ENCODE measurements at regions not wholly inside any gene's neighbourhood (a gene's known extent, or its start where the extent isn't known, plus 50 kb on each side); places are given as distances from the start of the nearest gene placed in this dataset.

- H3K4me3 ChIP-seq = no peak overlapping the region
- no peaks in the 10 kb centered on the region for H3K36me3 ChIP-seq
- no peaks in the 10 kb centered on the region for H3K27me3 ChIP-seq
- no peak for DNase-seq (ENCODE audit: low read depth in 1 of 2, low spot score in 1 of 2)
- no peak for TF ChIP-seq CTCF (IDR thresholded peaks at IDR 0.05; ENCODE audit: low read depth, low read length)
- H3K9me3 ChIP-seq (ENCODE audit: low read depth) = no peaks in the 10 kb centered on the region
- no peak overlapping the region for H3K27ac ChIP-seq
- H3K4me1 ChIP-seq (ENCODE audit: low read depth) = no peaks in the 10 kb centered on the region
Observed at GRCh38 chr6:118394106-118394505, 154.0 kb upstream of the PLN start.

DNA sequence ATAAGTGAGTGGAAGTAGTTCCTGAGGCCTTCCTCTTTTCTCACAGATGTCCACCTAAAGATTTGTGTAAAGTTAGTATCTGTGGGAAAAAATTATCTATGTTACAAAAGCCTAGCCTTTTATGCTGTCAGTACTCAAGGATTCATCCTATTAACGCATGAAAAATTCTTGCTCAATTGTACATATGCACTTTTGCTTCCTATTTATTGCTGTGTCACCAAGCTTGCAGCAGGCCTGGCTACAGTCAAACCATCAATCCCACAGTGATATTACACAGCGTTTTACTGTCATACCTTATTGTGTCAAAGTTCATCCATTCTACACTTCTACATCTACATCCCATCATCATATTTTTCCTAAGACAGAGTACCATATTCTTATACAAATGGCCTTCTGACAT lies 151.1 kb upstream of the PLN start:
- Histone ChIP-seq H3K4me1 (ENCODE audit: low read depth) (no peaks in the 10 kb centered on the region), H3K4me3 (no peak overlapping the region), H3K27me3 (no peaks in the 10 kb centered on the region), H3K27ac (no peak overlapping the region), H3K36me3 (no peaks in the 10 kb centered on the region), H3K9me3 (ENCODE audit: low read depth) (no peaks in the 10 kb centered on the region)
- no peak for TF ChIP-seq CTCF (IDR thresholded peaks at IDR 0.05; ENCODE audit: low read depth, low read length)
- DNase-seq (ENCODE audit: low read depth in 1 of 2, low spot score in 1 of 2) = no peak

DNA sequence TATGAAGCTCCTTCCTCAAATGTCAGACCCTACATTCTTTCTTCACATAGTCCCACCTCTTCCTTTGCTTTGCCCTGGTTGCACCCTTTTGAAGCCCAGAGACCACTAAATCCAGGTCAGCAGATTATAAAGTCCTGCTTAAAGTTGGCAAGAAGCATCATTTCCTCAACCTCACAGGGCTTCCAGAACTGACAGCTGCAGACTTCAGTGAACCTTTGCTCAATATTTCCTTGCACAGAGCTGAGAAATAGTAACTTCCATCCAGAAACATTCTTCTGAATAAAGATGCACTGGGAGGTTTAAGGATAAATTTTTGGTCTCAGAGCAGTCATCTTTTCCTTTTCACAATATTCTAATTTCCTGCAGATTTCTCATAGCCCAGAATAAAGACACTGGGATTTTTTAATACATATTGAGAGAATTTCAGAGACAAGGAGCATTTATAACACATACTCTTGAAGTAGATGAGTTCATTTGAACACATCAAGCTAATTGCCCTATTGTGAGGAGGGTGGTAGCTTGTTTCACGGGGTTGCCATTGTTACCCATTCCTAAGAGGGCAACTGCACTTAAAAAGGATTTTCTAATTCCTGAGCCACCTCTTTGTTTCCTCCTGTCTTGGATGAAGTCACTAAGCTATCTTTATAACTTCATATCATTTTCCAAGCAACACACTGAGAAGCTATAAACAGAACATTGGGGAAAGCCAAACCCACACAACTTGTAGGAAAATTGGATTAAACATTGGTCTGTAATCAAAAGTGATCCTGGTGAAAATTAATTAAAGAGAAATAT lies 150.2 kb upstream of the PLN start:
- Histone ChIP-seq H3K9me3 (ENCODE audit: low read depth) (no peaks in the 10 kb centered on the region), H3K27ac (no peak overlapping the region), H3K27me3 (no peaks in the 10 kb centered on the region), H3K4me3 (no peak overlapping the region), H3K4me1 (ENCODE audit: low read depth) (no peaks in the 10 kb centered on the region), H3K36me3 (no peaks in the 10 kb centered on the region)
- no peak for DNase-seq (ENCODE audit: low read depth in 1 of 2, low spot score in 1 of 2)
- TF ChIP-seq CTCF (IDR thresholded peaks at IDR 0.05; ENCODE audit: low read depth, low read length) = no peak

- Histone ChIP-seq H3K27me3 (no peaks in the 10 kb centered on the region), H3K27ac (no peak overlapping the region), H3K9me3 (ENCODE audit: low read depth) (no peaks in the 10 kb centered on the region), H3K4me1 (ENCODE audit: low read depth) (no peaks in the 10 kb centered on the region), H3K4me3 (no peak overlapping the region), H3K36me3 (no peaks in the 10 kb centered on the region)
- no peak for TF ChIP-seq CTCF (IDR thresholded peaks at IDR 0.05; ENCODE audit: low read depth, low read length)
- no peak for DNase-seq (ENCODE audit: low read depth in 1 of 2, low spot score in 1 of 2)
Observed at GRCh38 chr6:118400098-118400497, 148.0 kb upstream of the PLN start.

DNA sequence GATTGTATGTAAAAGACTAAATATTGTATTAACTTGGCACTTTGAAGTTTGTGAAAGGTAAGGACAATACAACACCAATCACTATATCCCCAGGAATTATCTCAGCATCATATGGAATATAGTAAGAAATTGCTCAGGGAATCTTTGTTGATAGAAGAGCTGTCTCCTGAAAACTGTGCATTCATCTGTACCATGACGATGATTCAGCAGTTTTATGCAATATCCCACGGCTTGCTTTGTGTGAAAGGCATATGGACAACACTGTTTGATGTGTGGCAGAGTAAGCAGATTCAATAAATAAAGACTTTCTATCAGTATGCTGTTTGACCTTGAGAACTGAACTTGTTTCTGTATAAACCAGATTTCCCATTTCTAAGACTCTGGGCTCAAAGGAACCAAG lies 147.5 kb upstream of the PLN start:
- Histone ChIP-seq H3K4me1 (ENCODE audit: low read depth) (no peaks in the 10 kb centered on the region), H3K27me3 (no peaks in the 10 kb centered on the region), H3K9me3 (ENCODE audit: low read depth) (no peaks in the 10 kb centered on the region), H3K4me3 (no peak overlapping the region), H3K36me3 (no peaks in the 10 kb centered on the region), H3K27ac (no peak overlapping the region)
- no peak for TF ChIP-seq CTCF (IDR thresholded peaks at IDR 0.05; ENCODE audit: low read depth, low read length)
- DNase-seq (ENCODE audit: low read depth in 1 of 2, low spot score in 1 of 2) = peak in 1 of 2 donors; percentile 1

All from cardiac muscle cell (in vitro differentiated cells and primary cell).